WTC11 (cell line): ENCODE measurements at regions not wholly inside any gene's neighbourhood (a gene's known extent, or its start where the extent isn't known, plus 50 kb on each side); places are given as distances from the start of the nearest gene placed in this dataset.

Source experiments
- ATF2 ChIP-seq: sonication (generic); formaldehyde crosslinking; IDR thresholded peaks from 2 replicates; pipeline ENCODE4 v1.8.1; 2022; ENCODE audit warnings: low read depth, missing genetic modification reagents, borderline replicate concordance
- CBFB ChIP-seq: sonication (generic); formaldehyde crosslinking; IDR thresholded peaks from 2 replicates; pipeline ENCODE4 v1.8.1; 2022; ENCODE audit warnings: mild to moderate bottlenecking, low read depth, missing genetic modification reagents
- CREB1 ChIP-seq: sonication (generic); formaldehyde crosslinking; IDR thresholded peaks from 2 replicates; pipeline ENCODE4 v1.8.0; 2023; ENCODE audit warnings: mild to moderate bottlenecking, missing genetic modification reagents
- CTCF ChIP-seq: fragments of 200-600 bp; IDR thresholded peaks from 2 replicates; pipeline ENCODE4 v1.8.0; 2022; ENCODE audit warnings: antibody characterized with exemption
- E2F1 ChIP-seq: sonication (generic); formaldehyde crosslinking; IDR thresholded peaks from 2 replicates; pipeline ENCODE4 v1.8.0; 2022; ENCODE audit warnings: mild to moderate bottlenecking, missing genetic modification reagents
- ELF4 ChIP-seq: sonication (generic); formaldehyde crosslinking; IDR thresholded peaks from 2 replicates; pipeline ENCODE4 v1.8.1; 2022; ENCODE audit warnings: low read depth, mild to moderate bottlenecking, moderate library complexity, missing genetic modification reagents
- ESRRA ChIP-seq: sonication (generic); formaldehyde crosslinking; IDR thresholded peaks from 2 replicates; pipeline ENCODE4 v1.8.1; 2022; ENCODE audit warnings: mild to moderate bottlenecking, missing genetic modification reagents, borderline replicate concordance
- MYBL2 ChIP-seq: sonication (generic); formaldehyde crosslinking; IDR thresholded peaks from 2 replicates; pipeline ENCODE4 v1.8.1; 2023; ENCODE audit warnings: mild to moderate bottlenecking, moderate library complexity, missing genetic modification reagents
- USF1 ChIP-seq: sonication (generic); formaldehyde crosslinking; IDR thresholded peaks from 2 replicates; pipeline ENCODE4 v1.8.0; 2022; ENCODE audit warnings: mild to moderate bottlenecking, missing genetic modification reagents

- no peak for TF ChIP-seq CTCF
- no peak for TF ChIP-seq USF1
- no peak for TF ChIP-seq ATF2 (CRISPR knock-in tag)
- TF ChIP-seq ELF4 (CRISPR knock-in tag) = no peak
- no peak for TF ChIP-seq ESRRA (CRISPR knock-in tag)
- TF ChIP-seq MYBL2 = no peak
- no peak for TF ChIP-seq E2F1 (CRISPR knock-in tag)
- TF ChIP-seq CBFB (CRISPR knock-in tag) = no peak
- no peak for TF ChIP-seq CREB1 (CRISPR knock-in tag)
Measured at GRCh38 chr11:33551051-33551450, 149.6 kb downstream of the C11orf91 start.
